Tongue (tissue), 1 donor: ENCODE measurements at regions not wholly inside any gene's neighbourhood (a gene's known extent, or its start where the extent isn't known, plus 50 kb on each side); places are given as distances from the start of the nearest gene placed in this dataset.
"Not testable (repeated sequence)": the region's sequence is repeated elsewhere in the genome, so short reads cannot be mapped to it uniquely, and the experiment has no call there.

ENCODE experiments used
- DNase-seq: peaks from one replicate; pipeline ENCODE4 v3.0.0-alpha.2; 2015

GRCh38 chr16:88230276-88230966, 152.3 kb upstream of the ZNF469 start:
- DNase-seq: not testable (repeated sequence)

- not testable (repeated sequence) for DNase-seq
These were observed 151.7 kb upstream of the ZNF469 start for GRCh38 chr16:88230967-88231615.

- DNase-seq: not testable (repeated sequence)
These were observed 150.9 kb upstream of the ZNF469 start for GRCh38 chr16:88231839-88232238.

- DNase-seq: not testable (repeated sequence)
These were observed 150.1 kb upstream of the ZNF469 start for GRCh38 chr16:88232401-88233258.

- DNase-seq: not testable (repeated sequence)
These were observed 148.9 kb upstream of the ZNF469 start for GRCh38 chr16:88233621-88234420.

GRCh38 chr16:88234421-88235271, 148.1 kb upstream of the ZNF469 start:
- DNase-seq: not testable (repeated sequence)

GRCh38 chr16:88235691-88236090, 147.1 kb upstream of the ZNF469 start:
- not testable (repeated sequence) for DNase-seq

GRCh38 chr16:88236229-88236628, 146.5 kb upstream of the ZNF469 start:
- DNase-seq: peak; percentile 80

- DNase-seq: not testable (repeated sequence)
These were observed 145.4 kb upstream of the ZNF469 start for GRCh38 chr16:88237314-88237713.

- DNase-seq: not testable (repeated sequence)
These were observed 144.9 kb upstream of the ZNF469 start for GRCh38 chr16:88237761-88238415.

- peak; percentile 85 for DNase-seq
These were observed 144.0 kb upstream of the ZNF469 start for GRCh38 chr16:88238732-88239274.

GRCh38 chr16:88240118-88240517, 142.6 kb upstream of the ZNF469 start:
- not testable (repeated sequence) for DNase-seq

- DNase-seq: not testable (repeated sequence)
These were observed 142.0 kb upstream of the ZNF469 start for GRCh38 chr16:88240776-88241175.

- not testable (repeated sequence) for DNase-seq
These were observed 141.1 kb upstream of the ZNF469 start for GRCh38 chr16:88241404-88242311.

GRCh38 chr16:88242312-88243295, 140.2 kb upstream of the ZNF469 start:
- DNase-seq: not testable (repeated sequence)

- not testable (repeated sequence) for DNase-seq
These were observed 138.8 kb upstream of the ZNF469 start for GRCh38 chr16:88243921-88244320.

- not testable (repeated sequence) for DNase-seq
These were observed 137.3 kb upstream of the ZNF469 start for GRCh38 chr16:88245241-88246081.
